HG03432 (cell line): ENCODE measurements at regions not wholly inside any gene's neighbourhood (a gene's known extent, or its start where the extent isn't known, plus 50 kb on each side); places are given as distances from the start of the nearest gene placed in this dataset.
A peak's percentile ranks its signal among the peaks of the same experiment; 100 is the strongest.
"Not testable (repeated sequence)": the region's sequence is repeated elsewhere in the genome, so short reads cannot be mapped to it uniquely, and the experiment has no call there.

Experiments
- ATAC-seq: cut with Tn5 transposase; IDR thresholded peaks from one replicate; pipeline ENCODE4 v1.9.1; 2021; ENCODE audit warnings: mild to moderate bottlenecking, moderate library complexity; ENCODE audit not compliant: unreplicated experiment

- ATAC-seq, result no peak
These were observed 161.8 kb upstream of the SPRED2 start for GRCh38 chr2:65594150-65594549.

- no peak for ATAC-seq
These were observed 157.3 kb upstream of the SPRED2 start for GRCh38 chr2:65589667-65590066.

GRCh38 chr2:65587779-65588178 lies 155.4 kb upstream of the SPRED2 start:
- no peak for ATAC-seq

- ATAC-seq, result no peak
These were observed 154.1 kb upstream of the SPRED2 start for GRCh38 chr2:65586516-65586915.

GRCh38 chr2:65583061-65583460 lies 150.7 kb upstream of the SPRED2 start:
- no peak for ATAC-seq

- ATAC-seq, result no peak
These were observed 150.0 kb upstream of the SPRED2 start for GRCh38 chr2:65582364-65582763.

- ATAC-seq, result no peak
These were observed 148.4 kb upstream of the SPRED2 start for GRCh38 chr2:65580824-65581223.

- no peak for ATAC-seq
These were observed 147.3 kb upstream of the SPRED2 start for GRCh38 chr2:65579506-65580235.

GRCh38 chr2:65577654-65578053 lies 145.3 kb upstream of the SPRED2 start:
- ATAC-seq, result no peak

- no peak for ATAC-seq
These were observed 144.6 kb upstream of the SPRED2 start for GRCh38 chr2:65576861-65577601.

- no peak for ATAC-seq
These were observed 143.9 kb upstream of the SPRED2 start for GRCh38 chr2:65576278-65576677.

- no peak for ATAC-seq
These were observed 142.6 kb upstream of the SPRED2 start for GRCh38 chr2:65574993-65575392.

- not testable (repeated sequence) for ATAC-seq
These were observed 136.4 kb upstream of the SPRED2 start for GRCh38 chr2:65568656-65569440.

- peak; percentile 74 for ATAC-seq
These were observed 134.2 kb upstream of the SPRED2 start for GRCh38 chr2:65566617-65567016.

- no peak for ATAC-seq
These were observed 133.3 kb upstream of the SPRED2 start for GRCh38 chr2:65565681-65566080.

- no peak for ATAC-seq
These were observed 131.9 kb upstream of the SPRED2 start for GRCh38 chr2:65564299-65564698.

- no peak for ATAC-seq
These were observed 130.5 kb upstream of the SPRED2 start for GRCh38 chr2:65562890-65563289.

- no peak for ATAC-seq
These were observed 126.3 kb upstream of the SPRED2 start for GRCh38 chr2:65558743-65559142.

GRCh38 chr2:65557616-65558573 lies 125.5 kb upstream of the SPRED2 start:
- ATAC-seq, result no peak

- peak; percentile 82 for ATAC-seq
These were observed 122.6 kb upstream of the SPRED2 start for GRCh38 chr2:65554765-65555591.
